Endothelial cell of umbilical vein (primary cell): ENCODE measurements at regions not wholly inside any gene's neighbourhood (a gene's known extent, or its start where the extent isn't known, plus 50 kb on each side); places are given as distances from the start of the nearest gene placed in this dataset.

Experiments used
- BruUV-seq: library from RNA; stranded (reverse); fragments of 400-500 nt; replicated peaks from 2 replicates; lab custom pipeline; 2021; lab: Mats Ljungman, UMichigan
- CTCF ChIA-PET: fragments of 300-600, 350-600 bp; sonication (Branson Sonifier 250); formaldehyde crosslinking; loops from one replicate; lab custom pipeline; 2021; ENCODE audit warnings: antibody characterized with exemption, inconsistent platforms; lab: Charles Lee
- POLR2A ChIA-PET: fragments of 300-600, 350-600 bp; sonication (Branson Sonifier 250); formaldehyde crosslinking; loops from one replicate; lab custom pipeline; 2021; ENCODE audit warnings: antibody characterized with exemption, inconsistent platforms; lab: Charles Lee
- DNase-seq: peaks from one replicate; pipeline ENCODE4 v3.0.0-alpha.2; 2011; ENCODE audit warnings: low read depth, low spot score
- FAIRE-seq: peaks from 2 replicates; lab custom pipeline; 2011; peaks lifted over from hg19 to GRCh38; lab: Jason Lieb, UNC
- H2AFZ ChIP-seq: 2 replicates; pipeline ENCODE4 v1.6.0; 2012; ENCODE audit warnings: low read depth, low read length, control low read depth, inconsistent platforms
- H3K27ac ChIP-seq: 2 replicates; pipeline ENCODE4 v1.5.1; 2011; ENCODE audit warnings: low read depth, mild to moderate bottlenecking, control low read depth, low read length, moderate library complexity; ENCODE audit not compliant: insufficient read depth
- H3K27me3 ChIP-seq, 2 experiments: 2 replicates each; pipeline versions ENCODE4 v1.6.0 to v1.6.1; 2011; ENCODE audit warnings: low read length in 2 of 2, mixed read lengths in 1 of 2; ENCODE audit not compliant: control insufficient read depth in 2 of 2, insufficient read depth in 2 of 2
- H3K36me3 ChIP-seq, 2 experiments: 2 replicates in 1 of 2; 3 replicates in 1 of 2; pipeline ENCODE4 v1.5.1; 2011; ENCODE audit warnings: low read length in 2 of 2, mild to moderate bottlenecking in 1 of 2, moderate library complexity in 1 of 2; ENCODE audit not compliant: control insufficient read depth in 2 of 2, insufficient read depth in 2 of 2; ENCODE audit errors: extremely low read depth in 1 of 2
- H3K4me1 ChIP-seq: 3 replicates; pipeline ENCODE4 v1.5.1; 2011; ENCODE audit warnings: mild to moderate bottlenecking, low read length; ENCODE audit not compliant: control insufficient read depth, insufficient read depth; ENCODE audit errors: extremely low read depth
- H3K4me2 ChIP-seq: 2 replicates; pipeline ENCODE4 v1.6.1; 2011; ENCODE audit warnings: low read length, control low read depth, mixed read lengths; ENCODE audit not compliant: insufficient read depth
- H3K4me3 ChIP-seq, 3 experiments: fragments of 200-600 bp in 1 of 3; sonication (generic), shearing (Covaris generic) in 1 of 3; replicated peaks in 1 of 3; 2 replicates each; pipeline ENCODE4 v1.5.1; 2011 to 2016; ENCODE audit warnings: control low read depth in 3 of 3, low read length in 3 of 3, mild to moderate bottlenecking in 2 of 3, inconsistent platforms in 1 of 3, low read depth in 1 of 3, moderate library complexity in 1 of 3; ENCODE audit not compliant: insufficient read depth in 1 of 3
- H3K79me2 ChIP-seq: 2 replicates; pipeline ENCODE4 v1.6.0; 2012; ENCODE audit warnings: low read length, inconsistent platforms; ENCODE audit not compliant: control insufficient read depth, insufficient read depth
- H3K9ac ChIP-seq: replicated peaks from 2 replicates; pipeline ENCODE3; 2011; ENCODE audit warnings: low read length, control low read depth; ENCODE audit not compliant: insufficient read depth; ENCODE audit errors: extremely low read depth
- H3K9me1 ChIP-seq: replicated peaks from 3 replicates; pipeline ENCODE4 v1.6.0; 2011; ENCODE audit warnings: mild to moderate bottlenecking, low read length; ENCODE audit not compliant: control insufficient read depth, insufficient read depth; ENCODE audit errors: extremely low read depth
- H3K9me3 ChIP-seq: replicated peaks from 2 replicates; pipeline ENCODE4 v1.5.1; 2012; ENCODE audit warnings: low read length, inconsistent platforms; ENCODE audit not compliant: control insufficient read depth, insufficient read depth
- H4K20me1 ChIP-seq: replicated peaks from 2 replicates; pipeline ENCODE3; 2011; ENCODE audit warnings: mild to moderate bottlenecking, low read length; ENCODE audit not compliant: control insufficient read depth, insufficient read depth; ENCODE audit errors: extremely low read depth
- EZH2 ChIP-seq: IDR thresholded peaks from 2 replicates; pipeline ENCODE4 v1.6.1; 2012; ENCODE audit warnings: borderline replicate concordance, low read depth, mild to moderate bottlenecking, moderate library complexity, low read length, inconsistent platforms; ENCODE audit not compliant: severe bottlenecking
- FOS ChIP-seq: IDR thresholded peaks from 2 replicates; pipeline ENCODE4 v1.6.1; 2011; ENCODE audit warnings: mild to moderate bottlenecking, low read length, moderate library complexity, borderline replicate concordance; ENCODE audit not compliant: insufficient read depth
- GATA2 ChIP-seq: IDR thresholded peaks from 2 replicates; pipeline ENCODE4 v1.7.0; 2011; ENCODE audit warnings: low read depth, mild to moderate bottlenecking, moderate library complexity, mixed read lengths, low read length; ENCODE audit not compliant: insufficient read length, insufficient read depth
- JUN ChIP-seq: IDR thresholded peaks from 2 replicates; pipeline ENCODE4 v1.6.1; 2011; ENCODE audit warnings: borderline replicate concordance, low read depth; ENCODE audit not compliant: insufficient read length, insufficient read depth
- MAX ChIP-seq: IDR thresholded peaks from 2 replicates; pipeline ENCODE4 v1.6.1; 2011; ENCODE audit not compliant: insufficient read depth, insufficient read length
- MYC ChIP-seq: IDR thresholded peaks from one replicate; pipeline ENCODE4 v1.6.1; 2011; ENCODE audit warnings: mild to moderate bottlenecking, low read depth, low read length
- POLR2A ChIP-seq: IDR thresholded peaks from 2 replicates; pipeline ENCODE4 v1.6.1; 2012; ENCODE audit warnings: low read depth, mild to moderate bottlenecking, control low read depth, low read length
- POLR2AphosphoS5 ChIP-seq: IDR thresholded peaks from 2 replicates; pipeline ENCODE4 v1.6.1; 2012; ENCODE audit warnings: low read depth, mild to moderate bottlenecking, control low read depth, low read length, moderate library complexity; ENCODE audit not compliant: insufficient read depth
- dilution Hi-C: fragments of 300-500 bp; cut with MboI; formaldehyde crosslinking; loops from one replicate; pipeline ENCODE4 v1.15.0; 2019; ENCODE audit warnings: low sequenced_read_pairs; ENCODE audit not compliant: extremely low pct_ligation_motif_present
- intact Hi-C: fragments of 100-400 bp; cut with micrococcal nuclease; formaldehyde crosslinking; loops from one replicate; pipeline ENCODE4 v1.10.0; 2022
- TF ChIP-seq, protein P1 (sequence below), 2 donors: IDR thresholded peaks; 1 replicate in 1 of 2; 2 replicates in 1 of 2; pipeline ENCODE4 v1.5.1; 2011; ENCODE audit warnings: low read length in 2 of 2, mild to moderate bottlenecking in 2 of 2, moderate library complexity in 2 of 2, control low read depth in 1 of 2, inconsistent platforms in 1 of 2, low read depth in 1 of 2; ENCODE audit not compliant: insufficient read depth in 1 of 2; ENCODE audit errors: extremely low read depth in 1 of 2

DNA sequence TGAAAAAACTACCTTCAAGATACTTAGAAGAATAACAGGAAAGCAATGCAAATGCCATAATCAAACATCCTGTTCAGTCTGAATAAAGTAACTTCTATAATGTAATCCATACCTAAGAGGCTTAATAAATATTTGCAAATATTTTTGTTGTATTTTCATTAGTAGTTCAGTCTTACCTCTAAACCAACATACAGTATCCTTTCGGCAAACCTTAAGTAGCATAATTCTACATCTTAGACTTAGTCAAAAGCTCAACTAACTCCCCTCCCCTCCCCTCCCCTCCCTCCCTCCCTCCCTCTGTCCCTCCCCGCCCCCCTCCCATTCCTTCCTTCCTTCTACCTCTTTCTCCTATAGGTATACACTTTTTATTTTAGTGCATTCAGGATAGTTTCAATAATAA is 1373.2 kb downstream of the SUCLG1 start:
- H3K4me2 ChIP-seq = no peak overlapping the region
- no peaks in the 10 kb centered on the region for H3K27me3 ChIP-seq
- ChIA-PET POLR2A (no interaction called here), CTCF (interaction anchor here (0.6 kb wide), 1 partner anchor 1233 kb away, joined by 3 read pairs; no protein-coding TSS in a partner anchor)
- H2AFZ ChIP-seq = no peak overlapping the region
- peaks cover 22% of the 10 kb centered on the region for H3K4me1 ChIP-seq
- H3K36me3 ChIP-seq = no peaks in the 10 kb centered on the region
- no peak overlapping the region for H3K27ac ChIP-seq
- H3K9me1 ChIP-seq = no peaks in the 10 kb centered on the region
- dilution Hi-C loops = no loop called here
- FAIRE-seq (no peak), DNase-seq (no peak)
- no peaks in the 10 kb centered on the region for H3K9me3 ChIP-seq
- H4K20me1 ChIP-seq = no peaks in the 10 kb centered on the region
- no peak overlapping the region for H3K9ac ChIP-seq
- intact Hi-C loops = no loop called here
- no TSS peak for BruUV-seq
- TF ChIP-seq JUN (no peak), FOS (no peak), POLR2A (no peak), GATA2 (no peak), EZH2 (no peak), POLR2AphosphoS5 (no peak), MAX (no peak), MYC (no peak)
- TF ChIP-seq, protein P1, sequence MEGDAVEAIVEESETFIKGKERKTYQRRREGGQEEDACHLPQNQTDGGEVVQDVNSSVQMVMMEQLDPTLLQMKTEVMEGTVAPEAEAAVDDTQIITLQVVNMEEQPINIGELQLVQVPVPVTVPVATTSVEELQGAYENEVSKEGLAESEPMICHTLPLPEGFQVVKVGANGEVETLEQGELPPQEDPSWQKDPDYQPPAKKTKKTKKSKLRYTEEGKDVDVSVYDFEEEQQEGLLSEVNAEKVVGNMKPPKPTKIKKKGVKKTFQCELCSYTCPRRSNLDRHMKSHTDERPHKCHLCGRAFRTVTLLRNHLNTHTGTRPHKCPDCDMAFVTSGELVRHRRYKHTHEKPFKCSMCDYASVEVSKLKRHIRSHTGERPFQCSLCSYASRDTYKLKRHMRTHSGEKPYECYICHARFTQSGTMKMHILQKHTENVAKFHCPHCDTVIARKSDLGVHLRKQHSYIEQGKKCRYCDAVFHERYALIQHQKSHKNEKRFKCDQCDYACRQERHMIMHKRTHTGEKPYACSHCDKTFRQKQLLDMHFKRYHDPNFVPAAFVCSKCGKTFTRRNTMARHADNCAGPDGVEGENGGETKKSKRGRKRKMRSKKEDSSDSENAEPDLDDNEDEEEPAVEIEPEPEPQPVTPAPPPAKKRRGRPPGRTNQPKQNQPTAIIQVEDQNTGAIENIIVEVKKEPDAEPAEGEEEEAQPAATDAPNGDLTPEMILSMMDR (IDR thresholded peaks at IDR 0.05; ENCODE audit: extremely low read depth in 1 of 2, insufficient read depth in 1 of 2, low read depth in 1 of 2, low read length in 2 of 2) = no peak
- no peaks in the 10 kb centered on the region for H3K79me2 ChIP-seq
- no peak overlapping the region for H3K4me3 ChIP-seq
